ENCODE measurements at regions not wholly inside any gene's neighbourhood (a gene's known extent, or its start where the extent isn't known, plus 50 kb on each side); places are given as distances from the start of the nearest gene placed in this dataset.

- no peak for DNase-seq (ENCODE audit: low spot score)
- ChIA-PET POLR2A (ENCODE audit: low non-redundant PET) (no interaction called here), CTCF (no interaction called here)
- no peak for TF ChIP-seq CTCF (conservative IDR thresholded peaks at IDR 0.05; ENCODE audit: low read depth)
- no peak overlapping the region for H3K27ac ChIP-seq
Measured at GRCh38 chr14:77985211-77985615, 185.0 kb upstream of the NRXN3 start.

- DNase-seq (ENCODE audit: low spot score) = no peak
- ChIA-PET CTCF (no interaction called here), POLR2A (ENCODE audit: low non-redundant PET) (no interaction called here)
- H3K27ac ChIP-seq = no peak overlapping the region
- no peak for TF ChIP-seq CTCF (conservative IDR thresholded peaks at IDR 0.05; ENCODE audit: low read depth)
Measured at GRCh38 chr14:77986773-77987172, 183.4 kb upstream of the NRXN3 start.

- CTCF ChIA-PET = no interaction called here
- no peak for TF ChIP-seq CTCF (conservative IDR thresholded peaks at IDR 0.05; ENCODE audit: low read depth)
- POLR2A ChIA-PET (ENCODE audit: low non-redundant PET) = no interaction called here
- DNase-seq (ENCODE audit: low spot score) = no peak
- H3K27ac ChIP-seq = no peak overlapping the region
Measured at GRCh38 chr14:77988096-77988870, 181.9 kb upstream of the NRXN3 start.

GRCh38 chr14:77988970-77989369 is 181.2 kb upstream of the NRXN3 start:
- no peak overlapping the region for H3K27ac ChIP-seq
- ChIA-PET CTCF (no interaction called here), POLR2A (ENCODE audit: low non-redundant PET) (no interaction called here)
- TF ChIP-seq CTCF (conservative IDR thresholded peaks at IDR 0.05; ENCODE audit: low read depth) = no peak
- DNase-seq (ENCODE audit: low spot score) = no peak

- CTCF ChIA-PET = interaction anchor here (0.6 kb wide), 1 partner anchor 154 kb away, joined by 3 read pairs; no protein-coding TSS in a partner anchor
- no peak overlapping the region for H3K27ac ChIP-seq
- POLR2A ChIA-PET (ENCODE audit: low non-redundant PET) = no interaction called here
- DNase-seq (ENCODE audit: low spot score) = no peak
- no peak for TF ChIP-seq CTCF (conservative IDR thresholded peaks at IDR 0.05; ENCODE audit: low read depth)
Measured at GRCh38 chr14:77989441-77989991, 180.7 kb upstream of the NRXN3 start.

GRCh38 chr14:77990337-77990736 is 179.8 kb upstream of the NRXN3 start:
- H3K27ac ChIP-seq = no peak overlapping the region
- CTCF ChIA-PET = no interaction called here
- TF ChIP-seq CTCF (conservative IDR thresholded peaks at IDR 0.05; ENCODE audit: low read depth) = no peak
- POLR2A ChIA-PET (ENCODE audit: low non-redundant PET) = no interaction called here
- DNase-seq (ENCODE audit: low spot score) = no peak
